ENCODE measurements at regions not wholly inside any gene's neighbourhood (a gene's known extent, or its start where the extent isn't known, plus 50 kb on each side); places are given as distances from the start of the nearest gene placed in this dataset.

GRCh38 chr1:189103956-189104355 is 1373.7 kb downstream of the BRINP3 start:
- TF ChIP-seq POLR2A (IDR thresholded peaks at IDR 0.05): no peak
- no peak for TF ChIP-seq CTCF (IDR thresholded peaks at IDR 0.05 in 8 of 11, conservative IDR thresholded peaks at IDR 0.05 in 3 of 11)
- no peak for TF ChIP-seq POLR2AphosphoS5 (IDR thresholded peaks at IDR 0.05)
- no peak for DNase-seq
- H3K4me1 ChIP-seq: no peaks in the 10 kb centered on the region
- peaks cover 0 to 35% (median 7%) of the 10 kb centered on the region in 8 donors for H3K9me3 ChIP-seq
- H3K4me3 ChIP-seq: no peak overlapping the region
- intact Hi-C loops (cut with DNase I; ENCODE audit: low total_unique reads): no loop called here
- no peaks in the 10 kb centered on the region for H3K36me3 ChIP-seq
- H3K27me3 ChIP-seq (replicated peaks in 1 of 7): no peaks in the 10 kb centered on the region
- no peak overlapping the region for H3K27ac ChIP-seq

- 73 to 89% (median 76%) methylated on average over 4 of the region's 4 CpGs for WGBS, 5 donors
- H3K27me3 ChIP-seq (replicated peaks in 1 of 7): no peaks in the 10 kb centered on the region
- no peak overlapping the region for H3K4me3 ChIP-seq
- H3K9me3 ChIP-seq: peaks cover 0 to 3% (median 0%) of the 10 kb centered on the region in 8 donors
- DNase-seq: no peak
- H3K36me3 ChIP-seq: no peaks in the 10 kb centered on the region
- no peak overlapping the region for H3K27ac ChIP-seq
- intact Hi-C loops (cut with DNase I; ENCODE audit: low total_unique reads): no loop called here
- no peak for TF ChIP-seq POLR2A (IDR thresholded peaks at IDR 0.05)
- TF ChIP-seq POLR2AphosphoS5 (IDR thresholded peaks at IDR 0.05): no peak
- TF ChIP-seq CTCF (IDR thresholded peaks at IDR 0.05 in 8 of 11, conservative IDR thresholded peaks at IDR 0.05 in 3 of 11): no peak
- no peaks in the 10 kb centered on the region for H3K4me1 ChIP-seq
Measured at GRCh38 chr1:189117072-189117770, 1360.4 kb downstream of the BRINP3 start.

GRCh38 chr1:189121941-189122340 is 1355.7 kb downstream of the BRINP3 start:
- no peaks in the 10 kb centered on the region for H3K36me3 ChIP-seq
- H3K27ac ChIP-seq: no peak overlapping the region
- no peak for TF ChIP-seq CTCF (IDR thresholded peaks at IDR 0.05 in 8 of 11, conservative IDR thresholded peaks at IDR 0.05 in 3 of 11)
- TF ChIP-seq POLR2AphosphoS5 (IDR thresholded peaks at IDR 0.05): no peak
- no peak for TF ChIP-seq POLR2A (IDR thresholded peaks at IDR 0.05)
- intact Hi-C loops (cut with DNase I; ENCODE audit: low total_unique reads): no loop called here
- H3K4me1 ChIP-seq: no peaks in the 10 kb centered on the region
- H3K27me3 ChIP-seq (replicated peaks in 1 of 7): no peaks in the 10 kb centered on the region
- no peak for DNase-seq
- H3K4me3 ChIP-seq: no peak overlapping the region
- H3K9me3 ChIP-seq: peaks cover 0 to 37% (median 15%) of the 10 kb centered on the region in 8 donors
- WGBS, 5 donors: 71 to 87% (median 74%) methylated on average over 2 of the region's 2 CpGs

GRCh38 chr1:189125694-189126093 is 1352.0 kb downstream of the BRINP3 start:
- Histone ChIP-seq H3K27ac (no peak overlapping the region), H3K36me3 (no peaks in the 10 kb centered on the region), H3K4me3 (no peak overlapping the region), H3K27me3 (replicated peaks in 1 of 7) (no peaks in the 10 kb centered on the region), H3K4me1 (no peaks in the 10 kb centered on the region), H3K9me3 (peaks cover 0 to 37% (median 17%) of the 10 kb centered on the region in 8 donors)
- no peak for TF ChIP-seq POLR2AphosphoS5 (IDR thresholded peaks at IDR 0.05)
- TF ChIP-seq CTCF (IDR thresholded peaks at IDR 0.05 in 8 of 11, conservative IDR thresholded peaks at IDR 0.05 in 3 of 11): no peak
- no peak for TF ChIP-seq POLR2A (IDR thresholded peaks at IDR 0.05)
- intact Hi-C loops (cut with DNase I; ENCODE audit: low total_unique reads): no loop called here
- no peak for DNase-seq
- 51 to 76% (median 72%) methylated on average over 2 of the region's 2 CpGs for WGBS, 5 donors
